Glomerular endothelial cell (primary cell): ENCODE measurements at regions not wholly inside any gene's neighbourhood (a gene's known extent, or its start where the extent isn't known, plus 50 kb on each side); places are given as distances from the start of the nearest gene placed in this dataset.

Source experiments
- DNase-seq: peaks from one replicate; pipeline ENCODE4 v3.0.0-alpha.2; 2011; ENCODE audit warnings: low read depth, low spot score; ENCODE audit errors: extremely low read depth

GRCh38 chr4:26094911-26095310, 180.9 kb downstream of the SMIM20 start:
- no peak for DNase-seq

- no peak for DNase-seq
Measured at GRCh38 chr4:26099967-26100366, 185.9 kb downstream of the SMIM20 start.

GRCh38 chr4:26101011-26101410, 187.0 kb downstream of the SMIM20 start:
- DNase-seq: no peak

GRCh38 chr4:26104056-26104685, 190.2 kb downstream of the SMIM20 start:
- DNase-seq: no peak

GRCh38 chr4:26105337-26105736, 191.3 kb downstream of the SMIM20 start:
- no peak for DNase-seq

- no peak for DNase-seq
Measured at GRCh38 chr4:26105815-26106699, 192.0 kb downstream of the SMIM20 start.

GRCh38 chr4:26106776-26107175, 192.8 kb downstream of the SMIM20 start:
- no peak for DNase-seq

GRCh38 chr4:26108054-26108453, 194.0 kb downstream of the SMIM20 start:
- no peak for DNase-seq

- no peak for DNase-seq
Measured at GRCh38 chr4:26110493-26110892, 196.5 kb downstream of the SMIM20 start.

GRCh38 chr4:26113339-26113940, 199.4 kb downstream of the SMIM20 start:
- DNase-seq: no peak

GRCh38 chr4:26116057-26116456, 202.0 kb downstream of the SMIM20 start:
- no peak for DNase-seq

- no peak for DNase-seq
Measured at GRCh38 chr4:26120098-26120825, 200.6 kb upstream of the RBPJ start.

GRCh38 chr4:26122690-26123089, 198.1 kb upstream of the RBPJ start:
- no peak for DNase-seq

- no peak for DNase-seq
Measured at GRCh38 chr4:26124753-26125321, 196.0 kb upstream of the RBPJ start.

- no peak for DNase-seq
Measured at GRCh38 chr4:26126143-26126718, 194.6 kb upstream of the RBPJ start.

- DNase-seq: no peak
Measured at GRCh38 chr4:26126994-26127393, 193.8 kb upstream of the RBPJ start.

- DNase-seq: no peak
Measured at GRCh38 chr4:26127851-26128337, 192.9 kb upstream of the RBPJ start.

GRCh38 chr4:26130173-26130572, 190.6 kb upstream of the RBPJ start:
- DNase-seq: no peak

- no peak for DNase-seq
Measured at GRCh38 chr4:26130841-26131432, 189.9 kb upstream of the RBPJ start.

GRCh38 chr4:26131711-26132110, 189.1 kb upstream of the RBPJ start:
- no peak for DNase-seq
